GM19043 (cell line): ENCODE measurements at regions not wholly inside any gene's neighbourhood (a gene's known extent, or its start where the extent isn't known, plus 50 kb on each side); places are given as distances from the start of the nearest gene placed in this dataset.
"Not testable (repeated sequence)": the region's sequence is repeated elsewhere in the genome, so short reads cannot be mapped to it uniquely, and the experiment has no call there.

Experiments
- ATAC-seq: cut with Tn5 transposase; IDR thresholded peaks from one replicate; pipeline ENCODE4 v1.9.1; 2021; ENCODE audit warnings: low read depth; ENCODE audit not compliant: unreplicated experiment

DNA sequence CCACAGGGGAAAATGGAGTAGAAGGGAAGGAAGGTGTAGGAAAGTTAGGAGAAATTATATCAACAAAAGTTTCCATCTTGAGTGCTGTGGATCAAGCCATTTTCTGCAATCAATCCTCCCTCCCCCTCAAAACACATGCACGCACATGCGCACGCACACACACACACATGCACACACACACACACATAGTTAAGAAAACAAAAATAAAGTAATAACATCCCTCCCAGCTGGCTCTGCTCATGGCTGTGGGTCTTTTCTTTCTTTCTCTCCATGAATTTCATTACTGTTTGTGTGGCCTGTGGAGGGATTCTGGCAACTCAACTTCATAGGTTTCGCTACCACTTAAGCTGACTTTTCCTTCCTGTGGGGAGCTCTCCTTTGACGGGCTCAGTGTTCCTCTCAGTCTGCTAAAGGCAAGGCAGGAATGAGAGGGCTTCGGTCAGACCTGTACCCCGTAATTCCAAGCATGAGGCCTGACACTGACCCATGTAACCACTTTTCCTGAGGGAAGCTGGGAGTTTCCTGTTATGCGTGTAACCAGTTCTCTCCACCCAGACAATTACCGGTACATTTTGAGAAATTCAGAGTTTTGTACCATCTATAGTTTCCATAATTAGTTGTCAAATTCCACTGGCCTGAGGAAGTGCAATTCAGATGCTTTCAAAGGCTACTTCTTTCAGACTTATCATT, 79.8 kb downstream of the ZNF92 start:
- no peak for ATAC-seq

DNA sequence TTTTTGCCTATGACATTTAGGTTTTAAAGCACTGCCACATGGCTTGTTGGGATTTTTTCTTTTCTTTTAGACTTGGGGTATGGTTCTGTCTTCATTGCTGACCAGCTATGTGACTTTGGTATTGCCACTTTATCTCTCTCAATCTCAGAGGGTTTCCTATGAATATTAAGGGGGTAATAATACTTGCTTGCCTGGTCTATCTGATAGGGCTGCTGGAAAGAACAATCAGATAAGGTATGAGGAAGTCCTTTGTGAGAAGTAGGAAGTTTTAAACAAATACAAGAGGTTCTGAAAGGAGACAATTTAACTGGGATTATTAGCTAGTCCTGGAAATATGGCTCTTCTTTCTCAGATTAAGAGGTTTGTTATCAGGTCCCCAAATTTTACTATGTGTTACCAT, 80.8 kb downstream of the ZNF92 start:
- no peak for ATAC-seq

DNA sequence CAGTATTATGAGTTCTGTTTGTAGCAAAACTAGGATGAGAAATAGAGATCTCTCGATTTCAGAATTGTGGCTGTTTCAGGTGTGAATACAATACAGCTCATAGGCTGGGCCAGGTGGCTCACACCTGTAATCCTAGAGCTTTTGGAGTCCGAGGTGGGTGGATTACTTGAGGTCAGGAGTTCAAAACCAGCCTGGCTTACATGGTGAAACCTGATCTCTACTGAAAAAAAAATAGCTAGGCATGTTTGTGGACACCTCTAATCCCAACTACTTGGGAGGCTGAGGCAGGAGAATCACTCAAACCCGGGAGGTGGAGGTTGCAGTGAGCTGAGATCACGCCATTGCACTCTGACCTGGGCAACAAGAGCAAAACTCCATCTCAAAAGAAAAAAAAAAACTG, 81.4 kb downstream of the ZNF92 start:
- ATAC-seq, result not testable (repeated sequence)

DNA sequence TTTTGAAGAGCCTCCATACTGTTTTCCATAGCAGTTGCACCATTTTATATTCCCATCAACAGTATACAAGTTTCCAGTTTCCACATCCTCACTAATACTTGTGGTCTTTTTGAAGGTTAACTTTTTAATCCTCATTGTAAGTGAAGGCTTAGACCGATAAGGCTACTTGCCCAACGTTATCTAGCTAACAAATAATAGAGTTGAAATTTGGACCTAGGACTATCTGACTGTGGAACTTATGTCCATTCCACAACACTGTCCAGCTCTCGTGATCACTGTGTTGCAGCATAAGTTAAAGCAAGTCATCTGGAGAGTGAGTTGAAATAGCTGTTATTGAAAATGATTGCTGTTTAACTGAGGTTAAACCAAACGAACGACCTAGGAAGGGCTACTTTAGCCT, 84.0 kb downstream of the ZNF92 start:
- no peak for ATAC-seq

DNA sequence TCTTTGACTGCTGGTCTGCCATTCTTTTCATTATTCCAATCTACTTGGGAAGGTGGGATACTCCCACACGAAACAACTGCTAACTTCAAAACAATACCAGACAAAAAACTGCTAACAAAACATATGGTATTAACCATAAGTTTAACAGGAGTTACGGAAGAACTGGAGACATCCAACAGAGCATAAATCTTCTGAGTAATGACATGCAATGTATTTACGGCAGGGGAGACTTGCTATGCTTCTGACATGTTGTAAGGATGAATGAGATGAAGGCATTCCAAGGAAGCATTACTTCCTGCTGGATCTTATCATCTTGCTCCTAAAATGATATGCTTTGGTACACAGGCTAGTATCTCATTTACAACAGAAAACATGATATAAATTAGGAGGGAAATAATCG, 85.8 kb downstream of the ZNF92 start:
- no peak for ATAC-seq

DNA sequence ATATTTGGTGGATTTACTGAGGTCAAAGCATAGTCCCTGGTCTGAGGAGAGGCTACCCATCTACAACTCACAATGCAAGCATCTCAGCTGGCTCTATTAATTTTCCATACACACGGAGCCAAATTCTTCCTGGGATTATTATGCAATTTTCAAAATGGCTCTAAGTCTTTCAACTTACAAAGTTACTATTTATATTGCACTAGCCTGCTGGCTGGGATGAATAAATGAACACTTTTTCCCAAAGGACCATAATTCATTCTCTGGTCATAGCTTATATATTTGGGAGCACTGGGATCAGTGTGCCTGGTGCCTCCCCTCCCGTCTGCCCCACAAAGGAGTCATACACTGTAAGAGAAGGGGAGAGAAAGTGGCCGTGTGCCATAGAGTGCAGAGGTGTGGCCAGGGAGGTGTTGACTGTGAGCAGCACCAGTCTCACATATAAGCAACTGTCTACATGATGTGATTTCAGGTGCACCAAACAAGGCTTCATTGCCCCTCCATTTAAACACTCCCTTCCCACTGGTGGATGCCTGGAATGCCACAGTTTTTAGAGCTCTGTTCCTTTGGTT, 88.6 kb downstream of the ZNF92 start:
- no peak for ATAC-seq

DNA sequence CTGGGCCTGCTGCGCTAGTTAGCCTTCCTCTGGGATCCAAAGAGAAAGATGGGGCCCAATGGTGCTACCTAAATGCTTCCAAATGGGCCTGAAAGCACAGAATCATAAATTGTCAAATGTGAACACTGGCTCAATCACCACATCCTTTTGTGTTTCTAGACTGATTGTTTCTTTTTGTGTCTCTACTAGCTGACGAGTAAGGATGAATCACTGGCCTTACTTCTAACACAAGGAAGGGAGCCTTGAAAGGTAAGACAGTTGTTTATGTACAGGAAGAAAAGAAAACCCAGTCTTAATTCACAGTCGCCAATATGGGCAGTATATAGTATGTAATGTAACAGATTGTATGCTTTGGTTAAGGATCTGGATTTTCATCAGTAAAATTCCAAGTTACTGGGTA, 89.5 kb downstream of the ZNF92 start:
- no peak for ATAC-seq

DNA sequence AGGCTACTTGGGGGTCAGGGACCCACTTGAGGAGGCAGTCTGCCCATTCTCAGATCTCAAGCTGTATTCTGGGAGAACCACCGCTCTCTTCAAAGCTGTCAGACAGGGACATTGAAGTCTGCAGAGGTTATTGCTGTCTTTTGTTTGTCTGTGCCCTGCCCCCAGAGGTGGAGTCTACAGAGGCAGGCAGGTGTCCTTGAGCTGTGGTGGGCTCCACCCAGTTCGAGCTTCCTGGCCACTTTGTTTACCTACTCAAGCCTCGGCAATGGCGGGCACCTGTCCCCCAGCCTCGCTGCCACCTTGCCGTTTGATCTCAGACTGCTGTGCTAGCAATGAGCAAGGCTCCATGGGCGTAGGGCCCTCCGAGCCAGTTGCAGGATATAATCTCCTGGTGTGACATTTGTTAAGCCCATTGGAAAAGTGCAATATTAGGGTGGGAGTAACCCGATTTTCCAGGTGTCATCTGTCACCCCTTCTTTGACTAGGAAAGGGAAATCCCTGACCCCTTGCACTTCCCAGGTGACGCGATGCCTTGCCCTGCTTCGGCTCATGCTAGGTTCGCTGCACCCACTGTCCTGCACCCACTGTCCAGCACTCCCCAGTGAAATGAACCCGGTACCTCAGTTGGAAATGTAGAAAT, 96.4 kb downstream of the ZNF92 start:
- ATAC-seq, result not testable (repeated sequence)

DNA sequence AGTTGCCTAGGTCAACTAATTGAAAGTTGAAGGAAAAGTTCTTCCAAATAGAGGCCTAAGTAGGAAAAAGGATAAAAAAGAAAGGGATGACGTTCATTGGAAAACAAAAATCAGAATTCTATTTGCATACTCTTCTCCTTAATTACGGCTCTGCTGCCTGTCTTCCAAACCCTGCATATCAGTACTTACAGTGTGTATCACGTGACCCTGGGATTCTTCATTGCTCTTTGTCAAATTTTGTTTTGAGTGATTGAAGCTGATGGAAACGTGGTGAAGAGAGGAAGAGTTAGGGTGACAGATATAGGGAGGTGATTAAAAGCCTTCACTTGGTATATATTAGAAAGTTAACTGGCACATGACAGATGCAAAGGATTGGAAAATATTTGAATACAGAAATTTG, 97.9 kb downstream of the ZNF92 start:
- ATAC-seq, result no peak

DNA sequence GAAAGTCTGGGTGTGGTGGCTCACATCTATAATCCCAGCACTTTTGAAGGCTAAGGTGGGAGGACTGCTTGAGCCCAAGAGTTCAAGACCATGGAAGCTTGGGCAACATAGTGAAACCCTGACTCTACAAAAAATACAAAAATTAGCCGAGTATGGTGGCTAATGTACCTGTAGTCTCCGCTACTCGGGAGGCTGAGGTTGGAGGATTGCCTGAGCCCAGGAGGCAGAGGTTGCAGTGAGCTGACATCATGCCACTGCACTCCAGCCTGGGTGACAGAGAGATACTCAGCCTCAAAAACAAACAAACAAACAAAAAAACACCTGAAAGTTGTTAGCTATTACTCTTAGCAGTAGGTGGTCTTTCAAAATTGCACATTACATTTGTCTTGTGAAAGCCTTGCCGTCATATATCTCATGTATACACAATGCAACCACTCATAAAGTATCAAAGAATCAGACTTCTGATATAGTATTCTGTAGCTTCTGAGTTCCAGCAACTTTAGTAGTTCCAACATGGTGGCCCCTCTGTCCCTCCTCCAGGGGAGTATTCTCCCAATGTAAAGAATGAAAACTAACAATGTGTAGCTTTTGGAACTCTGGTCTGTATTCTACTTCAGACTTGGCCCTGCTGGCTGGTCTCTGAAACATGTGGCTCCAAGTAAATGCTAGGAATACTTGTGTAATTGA, 101.5 kb downstream of the ZNF92 start:
- peak; percentile 19 for ATAC-seq

DNA sequence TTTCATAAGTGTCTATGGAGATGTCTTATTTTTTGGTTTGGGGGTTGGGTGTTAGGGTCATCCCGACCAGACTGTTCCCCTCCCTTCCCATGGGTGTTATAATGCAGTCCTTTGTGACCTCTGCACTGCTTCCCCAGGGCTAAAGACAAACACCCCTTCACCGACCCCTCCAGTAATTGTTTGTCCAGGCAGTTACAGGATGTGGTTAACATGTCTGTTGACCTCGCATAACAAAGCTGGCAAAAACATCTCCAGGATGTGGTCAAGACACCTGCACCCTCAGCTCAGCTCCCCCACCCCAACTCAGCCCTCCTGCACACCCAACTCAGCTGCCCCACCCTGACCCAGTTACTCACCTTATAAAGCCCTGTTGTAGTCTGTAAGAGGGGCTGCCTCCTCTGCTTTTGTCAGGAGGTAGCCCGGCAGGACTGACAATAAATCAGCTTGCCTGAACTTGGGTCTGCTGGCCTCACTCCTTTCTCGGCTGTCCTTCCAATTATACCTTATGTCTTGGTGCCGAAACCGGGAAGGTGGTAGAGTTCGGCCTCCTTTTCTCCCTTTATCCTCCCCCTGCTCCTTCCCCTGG, 102.2 kb downstream of the ZNF92 start:
- peak; percentile 97 for ATAC-seq

DNA sequence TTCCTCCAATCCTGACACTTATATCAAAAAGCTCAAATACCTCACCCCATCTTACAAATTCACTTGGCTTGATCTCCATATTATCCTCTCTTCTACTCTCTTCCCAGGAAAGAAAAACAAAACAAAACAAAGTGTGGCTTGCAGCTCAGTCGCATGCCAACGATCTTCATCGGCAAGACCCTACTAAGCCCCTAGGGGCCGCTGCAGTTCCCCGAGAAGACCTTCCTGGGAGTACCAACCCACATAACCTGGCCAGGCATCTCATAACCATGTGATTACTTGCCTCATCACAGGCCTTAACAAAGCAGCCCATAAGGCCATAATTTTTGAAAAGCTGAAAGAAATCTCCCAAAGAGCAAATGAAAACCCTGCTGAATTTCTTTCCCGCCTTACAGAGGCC, 103.7 kb downstream of the ZNF92 start:
- no peak for ATAC-seq

DNA sequence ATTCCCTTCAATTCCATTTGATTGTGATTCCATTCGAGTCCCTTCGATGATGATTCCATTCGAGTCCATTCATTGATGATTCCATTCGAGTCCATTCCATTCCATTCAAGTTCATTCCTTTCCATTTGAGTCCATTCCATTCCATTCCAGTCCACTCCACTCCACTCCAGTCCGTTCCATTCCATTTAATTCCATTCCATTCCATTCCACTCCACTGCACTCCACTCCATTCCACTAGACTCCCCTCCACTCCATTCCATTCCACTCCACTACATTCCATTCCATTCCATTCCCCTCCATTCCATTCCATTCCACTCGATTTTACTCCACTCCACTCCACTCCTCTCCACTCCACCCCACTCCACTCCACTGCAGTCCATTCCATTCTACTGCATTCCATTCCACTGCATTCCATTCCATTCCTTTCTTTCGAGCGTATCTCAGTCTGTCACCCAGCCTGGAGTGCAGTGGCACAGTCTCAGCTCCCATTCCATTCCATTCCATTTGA, 115.7 kb downstream of the ZNF92 start:
- ATAC-seq, result no peak

DNA sequence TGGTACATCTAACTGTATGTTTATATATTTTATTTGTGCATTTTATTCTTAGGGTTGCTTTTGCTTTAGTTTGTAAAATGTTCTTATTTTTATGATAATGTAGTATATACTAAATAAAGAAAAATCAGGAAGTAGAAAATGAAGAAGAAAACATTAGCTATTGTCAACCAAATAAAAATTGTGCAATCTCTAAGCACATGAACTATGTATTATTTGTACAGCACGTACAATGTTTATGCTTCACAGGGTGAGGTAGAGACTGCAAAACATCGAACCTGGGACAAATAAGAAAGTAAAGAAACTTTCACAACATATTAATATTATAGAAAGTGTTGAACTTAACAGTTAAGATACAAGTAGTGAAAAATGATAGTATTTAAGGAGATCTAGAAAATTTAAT, 123.0 kb downstream of the ZNF92 start:
- not testable (repeated sequence) for ATAC-seq

DNA sequence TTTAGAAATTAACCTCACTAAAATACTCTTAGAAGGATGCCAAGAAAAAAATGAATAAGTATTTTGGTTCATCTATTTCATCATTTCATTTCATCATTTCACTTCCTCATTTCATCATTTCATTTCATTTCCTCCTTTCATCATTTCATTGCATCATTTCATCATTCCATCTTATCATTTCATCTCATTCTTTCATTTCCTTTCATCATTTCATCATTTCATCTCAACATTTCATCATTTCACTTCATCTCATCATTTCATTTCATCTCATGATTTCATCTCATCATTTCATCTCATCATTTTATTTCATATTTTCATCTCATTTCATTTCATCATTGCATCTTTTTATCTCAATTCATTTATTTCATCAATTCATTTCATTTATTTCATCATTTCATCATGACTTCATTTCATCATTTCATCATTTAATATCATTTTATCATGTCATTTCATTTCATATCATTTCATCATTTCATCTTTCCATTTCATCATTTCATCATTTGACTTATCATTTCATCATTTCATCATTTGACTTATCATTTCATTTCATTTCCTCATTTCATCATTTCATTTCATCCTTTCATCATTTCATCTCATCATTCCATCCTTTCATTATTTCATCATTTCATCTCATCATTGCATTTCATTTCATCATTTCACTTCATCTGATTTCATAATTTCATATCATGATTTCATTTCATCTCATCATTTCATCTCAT, 129.9 kb downstream of the ZNF92 start:
- no peak for ATAC-seq

DNA sequence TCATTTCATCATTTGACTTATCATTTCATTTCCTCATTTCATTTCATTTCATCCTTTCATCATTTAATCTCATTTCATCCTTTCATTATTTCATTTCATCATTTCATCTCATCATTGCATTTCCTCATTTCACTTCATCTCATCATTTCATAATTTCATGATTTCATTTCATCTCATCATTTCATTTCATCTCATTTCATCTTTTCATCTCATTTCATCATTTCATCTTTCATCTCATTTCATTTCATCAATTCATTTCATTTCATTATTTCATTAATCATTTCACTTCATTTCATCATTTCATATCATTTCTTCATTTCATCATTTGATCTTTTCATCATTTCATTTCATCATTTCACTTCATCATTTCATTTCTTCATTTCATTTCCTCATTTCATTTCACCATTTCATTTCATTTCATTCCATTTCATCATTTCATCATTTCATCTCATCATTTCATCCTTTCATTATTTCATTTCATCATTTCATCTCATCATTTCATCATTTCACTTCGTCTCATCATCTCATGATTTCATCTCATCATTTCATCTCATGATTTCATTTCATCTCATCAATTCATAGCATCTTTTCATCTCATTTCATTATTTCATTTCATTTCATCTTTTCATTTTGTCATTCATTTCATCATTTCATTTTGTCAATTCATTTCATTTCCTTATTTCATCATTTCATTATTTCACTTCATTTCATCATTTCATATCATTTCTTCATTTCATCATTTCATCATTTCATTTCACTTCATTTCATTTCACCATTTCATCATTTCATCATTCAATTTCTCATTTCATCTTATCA, 131.1 kb downstream of the ZNF92 start:
- ATAC-seq, result not testable (repeated sequence)

DNA sequence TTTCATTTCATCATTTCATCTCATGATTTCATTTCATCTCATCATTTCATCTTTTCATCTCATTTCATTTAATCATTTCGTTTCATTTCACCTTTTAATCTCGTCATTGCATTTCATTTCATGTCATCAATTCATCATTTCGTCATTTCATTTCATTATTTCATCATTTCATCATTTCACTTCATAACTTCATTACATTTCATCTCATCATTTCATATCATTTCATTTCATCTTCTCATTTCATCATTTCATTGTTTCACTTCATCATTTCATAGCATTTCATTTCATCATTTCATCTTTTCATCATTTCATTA, 131.6 kb downstream of the ZNF92 start:
- not testable (repeated sequence) for ATAC-seq

DNA sequence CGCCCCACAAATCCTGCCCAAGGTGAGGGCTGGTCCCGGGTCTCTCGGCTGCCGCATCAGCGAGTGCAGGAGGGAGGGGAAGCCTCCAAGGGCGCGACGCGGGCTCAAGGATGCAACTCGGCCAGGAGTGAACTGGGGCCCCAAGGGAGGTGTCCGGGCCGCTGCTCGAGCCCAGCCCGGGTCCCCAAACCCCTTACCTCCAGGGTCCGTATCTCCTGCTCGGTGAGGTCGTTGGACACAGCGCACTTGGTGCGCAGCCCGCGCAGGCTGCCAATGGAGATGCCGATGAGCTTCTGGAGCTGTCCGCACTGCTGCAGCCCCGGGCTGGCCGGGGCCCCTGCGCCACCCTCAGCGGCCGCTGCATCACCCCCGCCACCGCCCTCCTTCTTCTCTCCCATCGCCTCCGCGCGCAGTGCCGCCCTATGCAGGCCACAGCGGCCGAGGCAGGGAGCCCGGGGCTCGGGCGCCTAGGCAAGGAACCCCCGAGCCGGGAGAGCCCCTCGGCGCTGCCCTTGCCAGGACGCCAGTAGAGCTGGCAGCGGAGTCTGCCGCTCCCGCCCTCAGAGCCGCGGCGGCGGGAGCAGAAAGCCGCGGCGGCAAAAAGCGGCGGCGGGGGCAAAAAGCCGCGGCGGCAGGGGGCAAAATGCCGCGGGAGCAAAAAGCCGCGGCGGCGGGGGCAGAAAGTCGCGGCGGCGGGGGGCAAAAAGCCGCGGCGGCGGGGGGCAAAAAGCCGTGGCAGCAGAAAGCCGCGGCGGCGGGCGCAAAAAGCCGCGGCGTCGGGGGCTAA, 135.1 kb downstream of the ZNF92 start:
- not testable (repeated sequence) for ATAC-seq
